Stomach (tissue), 4 donors: ENCODE measurements at regions not wholly inside any gene's neighbourhood (a gene's known extent, or its start where the extent isn't known, plus 50 kb on each side); places are given as distances from the start of the nearest gene placed in this dataset.

ENCODE experiments used
- CTCF ChIP-seq, 7 experiments: fragments of 450-650 bp in 4 of 7; fragments of 200-600 bp in 3 of 7; sonication (generic) in 3 of 7; IDR thresholded peaks; one replicate each; pipeline ENCODE4 v1.5.1; 2016 to 2019; ENCODE audit warnings: antibody characterized with exemption in 7 of 7, control low read depth in 2 of 7, mild to moderate bottlenecking in 1 of 7
- EP300 ChIP-seq: sonication (generic); formaldehyde crosslinking; IDR thresholded peaks from one replicate; pipeline ENCODE4 v1.6.1; 2017; ENCODE audit warnings: antibody characterized with exemption
- POLR2A ChIP-seq, 4 donors: fragments of 450-650 bp; IDR thresholded peaks; one replicate each; pipeline ENCODE4 v1.6.1; 2016; ENCODE audit warnings: antibody characterized with exemption in 4 of 4, control low read depth in 2 of 4, mild to moderate bottlenecking in 1 of 4, moderate library complexity in 1 of 4
- POLR2AphosphoS5 ChIP-seq, 3 donors: sonication (generic); formaldehyde crosslinking; IDR thresholded peaks; one replicate each; pipeline ENCODE4 v1.6.1; 2016; ENCODE audit warnings: antibody characterized with exemption in 3 of 3

DNA sequence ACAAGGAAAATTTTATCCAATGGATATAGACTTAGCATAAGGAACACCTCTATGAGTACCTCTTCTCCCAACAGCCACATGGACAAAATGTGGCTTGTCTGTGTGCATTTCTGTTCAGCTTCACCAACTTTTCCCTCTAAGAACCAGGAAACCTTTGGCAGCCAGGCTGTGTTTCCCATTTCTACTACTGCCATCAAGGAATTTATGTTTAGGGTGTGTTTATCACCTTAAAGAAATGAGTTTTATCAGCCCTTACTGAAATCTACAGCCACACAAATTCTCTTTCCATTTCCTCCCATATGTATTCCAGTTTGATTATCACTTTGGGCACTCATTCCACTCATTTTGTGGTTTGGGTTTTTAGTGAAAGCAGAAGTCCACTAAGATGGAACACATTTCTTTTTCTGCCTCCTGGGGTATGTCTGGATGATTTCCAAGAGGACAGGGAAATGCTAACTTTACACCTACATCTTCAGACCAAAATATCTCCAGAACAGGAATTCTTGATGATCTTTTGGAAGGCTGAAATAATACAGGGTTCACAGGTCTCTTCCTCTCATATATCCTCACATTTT lies 82.6 kb upstream of the MAOA start:
- TF ChIP-seq CTCF (IDR thresholded peaks at IDR 0.05) (no peak), POLR2A (IDR thresholded peaks at IDR 0.05) (no peak), POLR2AphosphoS5 (IDR thresholded peaks at IDR 0.05) (no peak), EP300 (no peak)
